Occipital lobe (tissue), 1 donor: ENCODE measurements at regions not wholly inside any gene's neighbourhood (a gene's known extent, or its start where the extent isn't known, plus 50 kb on each side); places are given as distances from the start of the nearest gene placed in this dataset.

Source experiments
- DNase-seq: peaks from one replicate; lab custom pipeline; 2025; lab: John Stamatoyannopoulos, UW

- no peak for DNase-seq
Observed at GRCh38 chr11:71311176-71311925, 59.0 kb upstream of the SHANK2 start.

GRCh38 chr11:71310184-71310583 is 57.8 kb upstream of the SHANK2 start:
- no peak for DNase-seq

- DNase-seq = no peak
Observed at GRCh38 chr11:71309611-71310010, 57.2 kb upstream of the SHANK2 start.

GRCh38 chr11:71309181-71309580 is 56.8 kb upstream of the SHANK2 start:
- no peak for DNase-seq

GRCh38 chr11:71307811-71308645 is 55.7 kb upstream of the SHANK2 start:
- DNase-seq = no peak

- DNase-seq = no peak
Observed at GRCh38 chr11:71305451-71306125, 53.2 kb upstream of the SHANK2 start.

GRCh38 chr11:71305041-71305440 is 52.7 kb upstream of the SHANK2 start:
- DNase-seq = no peak

GRCh38 chr11:71304491-71304890 is 52.1 kb upstream of the SHANK2 start:
- no peak for DNase-seq

- DNase-seq = no peak
Observed at GRCh38 chr11:71304045-71304444, 51.7 kb upstream of the SHANK2 start.

GRCh38 chr11:71302911-71303310 is 50.5 kb upstream of the SHANK2 start:
- DNase-seq = no peak

- no peak for DNase-seq
Observed at GRCh38 chr11:71302534-71302909, 50.1 kb upstream of the SHANK2 start.
